ENCODE measurements at regions not wholly inside any gene's neighbourhood (a gene's known extent, or its start where the extent isn't known, plus 50 kb on each side); places are given as distances from the start of the nearest gene placed in this dataset.

DNA sequence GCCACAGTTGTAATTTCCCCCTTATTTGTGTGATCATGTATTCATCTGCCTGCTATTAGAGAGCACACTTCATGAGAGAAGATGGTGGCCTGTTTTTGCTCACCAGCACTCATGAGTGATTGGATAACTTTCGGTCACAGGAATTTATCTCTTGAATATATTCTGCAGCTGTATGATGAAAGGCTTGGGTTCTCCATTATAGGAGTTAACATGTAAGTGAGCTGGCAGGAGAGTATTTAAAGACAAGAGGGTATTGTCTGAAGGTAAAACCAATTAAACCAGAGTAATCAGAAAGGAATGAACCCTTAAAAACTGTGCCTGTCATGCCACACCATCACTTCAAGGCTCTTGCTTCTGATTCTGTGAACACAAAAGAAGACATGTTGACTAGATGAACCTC is 574.9 kb upstream of the CAMK1G start:
- ChIA-PET CTCF (interaction anchor here (0.6 to 0.7 kb wide), 3 partner anchors 25 to 60 kb away, joined by 3 to 4 read pairs (median 3); no protein-coding TSS in a partner anchor), POLR2A (no interaction called here)
- TF ChIP-seq ZNF292 (tag by site-specific recombination; IDR thresholded peaks at IDR 0.05; ENCODE audit: borderline replicate concordance, low read depth) = no peak
- TF ChIP-seq ZNF10 (tag by site-specific recombination; IDR thresholded peaks at IDR 0.05) = no peak
- no peak for TF ChIP-seq ZNF423 (tag by site-specific recombination; IDR thresholded peaks at IDR 0.05)
- TF ChIP-seq, protein P1, sequence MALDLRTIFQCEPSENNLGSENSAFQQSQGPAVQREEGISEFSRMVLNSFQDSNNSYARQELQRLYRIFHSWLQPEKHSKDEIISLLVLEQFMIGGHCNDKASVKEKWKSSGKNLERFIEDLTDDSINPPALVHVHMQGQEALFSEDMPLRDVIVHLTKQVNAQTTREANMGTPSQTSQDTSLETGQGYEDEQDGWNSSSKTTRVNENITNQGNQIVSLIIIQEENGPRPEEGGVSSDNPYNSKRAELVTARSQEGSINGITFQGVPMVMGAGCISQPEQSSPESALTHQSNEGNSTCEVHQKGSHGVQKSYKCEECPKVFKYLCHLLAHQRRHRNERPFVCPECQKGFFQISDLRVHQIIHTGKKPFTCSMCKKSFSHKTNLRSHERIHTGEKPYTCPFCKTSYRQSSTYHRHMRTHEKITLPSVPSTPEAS (tag by site-specific recombination; IDR thresholded peaks at IDR 0.05) = no peak
- TF ChIP-seq YY1 (tag by site-specific recombination; IDR thresholded peaks at IDR 0.05) = no peak
- TF ChIP-seq, protein P2, sequence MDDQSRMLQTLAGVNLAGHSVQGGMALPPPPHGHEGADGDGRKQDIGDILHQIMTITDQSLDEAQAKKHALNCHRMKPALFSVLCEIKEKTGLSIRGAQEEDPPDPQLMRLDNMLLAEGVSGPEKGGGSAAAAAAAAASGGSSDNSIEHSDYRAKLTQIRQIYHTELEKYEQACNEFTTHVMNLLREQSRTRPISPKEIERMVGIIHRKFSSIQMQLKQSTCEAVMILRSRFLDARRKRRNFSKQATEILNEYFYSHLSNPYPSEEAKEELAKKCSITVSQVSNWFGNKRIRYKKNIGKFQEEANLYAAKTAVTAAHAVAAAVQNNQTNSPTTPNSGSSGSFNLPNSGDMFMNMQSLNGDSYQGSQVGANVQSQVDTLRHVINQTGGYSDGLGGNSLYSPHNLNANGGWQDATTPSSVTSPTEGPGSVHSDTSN (CRISPR knock-in tag; IDR thresholded peaks at IDR 0.05) = no peak
- TF ChIP-seq ZNF768 (tag by site-specific recombination; IDR thresholded peaks at IDR 0.05) = no peak
- TF ChIP-seq, protein P3, sequence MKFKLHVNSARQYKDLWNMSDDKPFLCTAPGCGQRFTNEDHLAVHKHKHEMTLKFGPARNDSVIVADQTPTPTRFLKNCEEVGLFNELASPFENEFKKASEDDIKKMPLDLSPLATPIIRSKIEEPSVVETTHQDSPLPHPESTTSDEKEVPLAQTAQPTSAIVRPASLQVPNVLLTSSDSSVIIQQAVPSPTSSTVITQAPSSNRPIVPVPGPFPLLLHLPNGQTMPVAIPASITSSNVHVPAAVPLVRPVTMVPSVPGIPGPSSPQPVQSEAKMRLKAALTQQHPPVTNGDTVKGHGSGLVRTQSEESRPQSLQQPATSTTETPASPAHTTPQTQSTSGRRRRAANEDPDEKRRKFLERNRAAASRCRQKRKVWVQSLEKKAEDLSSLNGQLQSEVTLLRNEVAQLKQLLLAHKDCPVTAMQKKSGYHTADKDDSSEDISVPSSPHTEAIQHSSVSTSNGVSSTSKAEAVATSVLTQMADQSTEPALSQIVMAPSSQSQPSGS (tag by site-specific recombination; IDR thresholded peaks at IDR 0.05; ENCODE audit: low read depth) = no peak
- no peaks in the 10 kb centered on the region for H3K36me3 ChIP-seq (ENCODE audit: control insufficient read depth in 2 of 2, insufficient read depth in 1 of 2, low read length in 2 of 2)
- H3K27ac ChIP-seq (ENCODE audit: extremely low read depth, low read depth, low read length) = no peak overlapping the region
- no peaks in the 10 kb centered on the region for H3K9me3 ChIP-seq (ENCODE audit: control insufficient read depth, insufficient read depth, low read depth, low read length)
- H3K4me3 ChIP-seq (ENCODE audit: low read depth, low read length) = no peak overlapping the region
- no peaks in the 10 kb centered on the region for H3K4me1 ChIP-seq (ENCODE audit: control insufficient read depth, insufficient read depth, low read length)

DNA sequence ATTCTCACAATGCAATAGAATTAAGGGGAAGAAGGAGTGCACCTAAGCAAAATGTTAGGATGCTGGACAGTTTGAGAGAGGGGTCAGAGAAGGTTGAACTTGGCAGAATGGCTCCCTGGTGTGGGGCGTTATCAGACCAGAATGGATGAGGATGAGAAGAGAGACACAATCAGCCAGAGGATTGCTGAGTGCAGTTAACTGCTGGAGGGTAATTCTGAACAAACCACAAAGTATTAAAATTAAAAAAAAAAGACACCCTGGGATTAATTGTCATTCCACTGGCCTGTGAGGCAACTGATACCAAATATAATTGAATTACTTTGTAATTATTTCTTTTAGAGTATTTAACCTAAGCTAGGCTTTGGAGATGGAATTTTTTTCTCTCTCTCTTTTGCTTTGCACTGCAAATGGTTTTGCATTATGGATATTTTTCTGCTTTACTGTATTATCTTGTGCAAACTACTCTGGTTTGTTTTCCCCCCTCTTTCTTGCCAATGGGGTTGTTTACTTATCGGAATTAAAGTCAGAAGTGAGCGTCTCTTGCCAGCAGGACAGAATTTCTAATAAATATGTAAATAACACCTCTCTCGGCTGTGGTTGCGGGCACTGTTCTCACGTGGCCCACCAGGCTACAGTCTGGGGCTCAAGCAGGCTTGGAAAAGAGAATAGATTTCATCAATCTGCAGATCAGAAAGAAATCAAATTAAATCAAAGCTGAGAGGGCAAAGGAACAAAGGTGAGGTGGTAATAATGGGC is 572.9 kb upstream of the CAMK1G start:
- Histone ChIP-seq H3K27ac (ENCODE audit: extremely low read depth, low read depth, low read length) (no peak overlapping the region), H3K9me3 (ENCODE audit: control insufficient read depth, insufficient read depth, low read depth, low read length) (no peaks in the 10 kb centered on the region), H3K4me1 (ENCODE audit: control insufficient read depth, insufficient read depth, low read length) (no peaks in the 10 kb centered on the region), H3K4me3 (ENCODE audit: low read depth, low read length) (no peak overlapping the region), H3K36me3 (ENCODE audit: control insufficient read depth in 2 of 2, insufficient read depth in 1 of 2, low read length in 2 of 2) (no peaks in the 10 kb centered on the region)
- POLR2A ChIA-PET = no interaction called here
- CTCF ChIA-PET = no interaction called here
- TF ChIP-seq ZNF621 (tag by site-specific recombination; IDR thresholded peaks at IDR 0.05) (no peak), SP7 (tag by site-specific recombination; IDR thresholded peaks at IDR 0.05) (no peak), KLF16 (tag by site-specific recombination; IDR thresholded peaks at IDR 0.05) (no peak), ZNF791 (tag by site-specific recombination; IDR thresholded peaks at IDR 0.05) (no peak), ZNF777 (tag by site-specific recombination; IDR thresholded peaks at IDR 0.05; ENCODE audit: borderline replicate concordance) (no peak), KLF8 (tag by site-specific recombination; IDR thresholded peaks at IDR 0.05) (no peak)
- TF ChIP-seq, protein P4, sequence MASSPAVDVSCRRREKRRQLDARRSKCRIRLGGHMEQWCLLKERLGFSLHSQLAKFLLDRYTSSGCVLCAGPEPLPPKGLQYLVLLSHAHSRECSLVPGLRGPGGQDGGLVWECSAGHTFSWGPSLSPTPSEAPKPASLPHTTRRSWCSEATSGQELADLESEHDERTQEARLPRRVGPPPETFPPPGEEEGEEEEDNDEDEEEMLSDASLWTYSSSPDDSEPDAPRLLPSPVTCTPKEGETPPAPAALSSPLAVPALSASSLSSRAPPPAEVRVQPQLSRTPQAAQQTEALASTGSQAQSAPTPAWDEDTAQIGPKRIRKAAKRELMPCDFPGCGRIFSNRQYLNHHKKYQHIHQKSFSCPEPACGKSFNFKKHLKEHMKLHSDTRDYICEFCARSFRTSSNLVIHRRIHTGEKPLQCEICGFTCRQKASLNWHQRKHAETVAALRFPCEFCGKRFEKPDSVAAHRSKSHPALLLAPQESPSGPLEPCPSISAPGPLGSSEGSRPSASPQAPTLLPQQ (tag by site-specific recombination; IDR thresholded peaks at IDR 0.05) = no peak
- TF ChIP-seq, protein P5, sequence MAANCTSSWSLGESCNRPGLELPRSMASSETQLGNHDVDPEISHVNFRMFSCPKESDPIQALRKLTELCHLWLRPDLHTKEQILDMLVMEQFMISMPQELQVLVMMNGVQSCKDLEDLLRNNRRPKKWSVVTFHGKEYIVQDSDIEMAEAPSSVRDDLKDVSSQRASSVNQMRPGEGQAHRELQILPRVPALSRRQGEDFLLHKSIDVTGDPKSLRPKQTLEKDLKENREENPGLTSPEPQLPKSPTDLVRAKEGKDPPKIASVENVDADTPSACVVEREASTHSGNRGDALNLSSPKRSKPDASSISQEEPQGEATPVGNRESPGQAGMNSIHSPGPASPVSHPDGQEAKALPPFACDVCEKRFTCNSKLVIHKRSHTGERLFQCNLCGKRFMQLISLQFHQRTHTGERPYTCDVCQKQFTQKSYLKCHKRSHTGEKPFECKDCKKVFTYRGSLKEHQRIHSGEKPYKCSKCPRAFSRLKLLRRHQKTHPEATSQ (tag by site-specific recombination; IDR thresholded peaks at IDR 0.05) = no peak
- TF ChIP-seq, protein P6, sequence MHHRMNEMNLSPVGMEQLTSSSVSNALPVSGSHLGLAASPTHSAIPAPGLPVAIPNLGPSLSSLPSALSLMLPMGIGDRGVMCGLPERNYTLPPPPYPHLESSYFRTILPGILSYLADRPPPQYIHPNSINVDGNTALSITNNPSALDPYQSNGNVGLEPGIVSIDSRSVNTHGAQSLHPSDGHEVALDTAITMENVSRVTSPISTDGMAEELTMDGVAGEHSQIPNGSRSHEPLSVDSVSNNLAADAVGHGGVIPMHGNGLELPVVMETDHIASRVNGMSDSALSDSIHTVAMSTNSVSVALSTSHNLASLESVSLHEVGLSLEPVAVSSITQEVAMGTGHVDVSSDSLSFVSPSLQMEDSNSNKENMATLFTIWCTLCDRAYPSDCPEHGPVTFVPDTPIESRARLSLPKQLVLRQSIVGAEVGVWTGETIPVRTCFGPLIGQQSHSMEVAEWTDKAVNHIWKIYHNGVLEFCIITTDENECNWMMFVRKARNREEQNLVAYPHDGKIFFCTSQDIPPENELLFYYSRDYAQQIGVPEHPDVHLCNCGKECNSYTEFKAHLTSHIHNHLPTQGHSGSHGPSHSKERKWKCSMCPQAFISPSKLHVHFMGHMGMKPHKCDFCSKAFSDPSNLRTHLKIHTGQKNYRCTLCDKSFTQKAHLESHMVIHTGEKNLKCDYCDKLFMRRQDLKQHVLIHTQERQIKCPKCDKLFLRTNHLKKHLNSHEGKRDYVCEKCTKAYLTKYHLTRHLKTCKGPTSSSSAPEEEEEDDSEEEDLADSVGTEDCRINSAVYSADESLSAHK (tag by site-specific recombination; IDR thresholded peaks at IDR 0.05) = no peak
- TF ChIP-seq, protein P7, sequence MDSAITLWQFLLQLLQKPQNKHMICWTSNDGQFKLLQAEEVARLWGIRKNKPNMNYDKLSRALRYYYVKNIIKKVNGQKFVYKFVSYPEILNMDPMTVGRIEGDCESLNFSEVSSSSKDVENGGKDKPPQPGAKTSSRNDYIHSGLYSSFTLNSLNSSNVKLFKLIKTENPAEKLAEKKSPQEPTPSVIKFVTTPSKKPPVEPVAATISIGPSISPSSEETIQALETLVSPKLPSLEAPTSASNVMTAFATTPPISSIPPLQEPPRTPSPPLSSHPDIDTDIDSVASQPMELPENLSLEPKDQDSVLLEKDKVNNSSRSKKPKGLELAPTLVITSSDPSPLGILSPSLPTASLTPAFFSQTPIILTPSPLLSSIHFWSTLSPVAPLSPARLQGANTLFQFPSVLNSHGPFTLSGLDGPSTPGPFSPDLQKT (IDR thresholded peaks at IDR 0.05; ENCODE audit: borderline replicate concordance, low read depth, low read length) = no peak
- TF ChIP-seq, protein P8, sequence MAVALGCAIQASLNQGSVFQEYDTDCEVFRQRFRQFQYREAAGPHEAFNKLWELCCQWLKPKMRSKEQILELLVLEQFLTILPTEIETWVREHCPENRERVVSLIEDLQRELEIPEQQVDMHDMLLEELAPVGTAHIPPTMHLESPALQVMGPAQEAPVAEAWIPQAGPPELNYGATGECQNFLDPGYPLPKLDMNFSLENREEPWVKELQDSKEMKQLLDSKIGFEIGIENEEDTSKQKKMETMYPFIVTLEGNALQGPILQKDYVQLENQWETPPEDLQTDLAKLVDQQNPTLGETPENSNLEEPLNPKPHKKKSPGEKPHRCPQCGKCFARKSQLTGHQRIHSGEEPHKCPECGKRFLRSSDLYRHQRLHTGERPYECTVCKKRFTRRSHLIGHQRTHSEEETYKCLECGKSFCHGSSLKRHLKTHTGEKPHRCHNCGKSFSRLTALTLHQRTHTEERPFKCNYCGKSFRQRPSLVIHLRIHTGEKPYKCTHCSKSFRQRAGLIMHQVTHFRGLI (tag by site-specific recombination; IDR thresholded peaks at IDR 0.05) = no peak
- TF ChIP-seq, protein P9, sequence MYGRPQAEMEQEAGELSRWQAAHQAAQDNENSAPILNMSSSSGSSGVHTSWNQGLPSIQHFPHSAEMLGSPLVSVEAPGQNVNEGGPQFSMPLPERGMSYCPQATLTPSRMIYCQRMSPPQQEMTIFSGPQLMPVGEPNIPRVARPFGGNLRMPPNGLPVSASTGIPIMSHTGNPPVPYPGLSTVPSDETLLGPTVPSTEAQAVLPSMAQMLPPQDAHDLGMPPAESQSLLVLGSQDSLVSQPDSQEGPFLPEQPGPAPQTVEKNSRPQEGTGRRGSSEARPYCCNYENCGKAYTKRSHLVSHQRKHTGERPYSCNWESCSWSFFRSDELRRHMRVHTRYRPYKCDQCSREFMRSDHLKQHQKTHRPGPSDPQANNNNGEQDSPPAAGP (tag by site-specific recombination; IDR thresholded peaks at IDR 0.05) = no peak
